Activated T-helper 17 cell treated with anti-CD3 and anti-CD28 coated beads, Interleukin-2, amount 50 U/mL, for 72 hours (primary cell): ENCODE measurements at regions not wholly inside any gene's neighbourhood (a gene's known extent, or its start where the extent isn't known, plus 50 kb on each side); places are given as distances from the start of the nearest gene placed in this dataset.

Source experiments
- ATAC-seq: fragments of 150-1000 bp; cut with Tn5 transposase; replicated peaks from 2 replicates; pipeline ENCODE4 v1.10.0; 2021; ENCODE audit warnings: mild to moderate bottlenecking, moderate library complexity
- H3K27ac Mint-ChIP-seq: one replicate; pipeline ENCODE4 v1.8.0; 2022; ENCODE audit warnings: mixed read lengths
- H3K27me3 Mint-ChIP-seq: one replicate; pipeline ENCODE4 v1.8.0; 2022; ENCODE audit warnings: mixed read lengths
- H3K36me3 Mint-ChIP-seq: one replicate; pipeline ENCODE4 v1.8.0; 2022; ENCODE audit warnings: low read depth, mild to moderate bottlenecking, mixed read lengths
- H3K4me1 Mint-ChIP-seq: one replicate; pipeline ENCODE4 v1.8.0; 2022; ENCODE audit warnings: mixed read lengths
- H3K4me3 Mint-ChIP-seq: one replicate; pipeline ENCODE4 v1.8.0; 2022; ENCODE audit warnings: mild to moderate bottlenecking, mixed read lengths
- H3K9me3 Mint-ChIP-seq: one replicate; pipeline ENCODE4 v1.8.0; 2022; ENCODE audit warnings: mixed read lengths

DNA sequence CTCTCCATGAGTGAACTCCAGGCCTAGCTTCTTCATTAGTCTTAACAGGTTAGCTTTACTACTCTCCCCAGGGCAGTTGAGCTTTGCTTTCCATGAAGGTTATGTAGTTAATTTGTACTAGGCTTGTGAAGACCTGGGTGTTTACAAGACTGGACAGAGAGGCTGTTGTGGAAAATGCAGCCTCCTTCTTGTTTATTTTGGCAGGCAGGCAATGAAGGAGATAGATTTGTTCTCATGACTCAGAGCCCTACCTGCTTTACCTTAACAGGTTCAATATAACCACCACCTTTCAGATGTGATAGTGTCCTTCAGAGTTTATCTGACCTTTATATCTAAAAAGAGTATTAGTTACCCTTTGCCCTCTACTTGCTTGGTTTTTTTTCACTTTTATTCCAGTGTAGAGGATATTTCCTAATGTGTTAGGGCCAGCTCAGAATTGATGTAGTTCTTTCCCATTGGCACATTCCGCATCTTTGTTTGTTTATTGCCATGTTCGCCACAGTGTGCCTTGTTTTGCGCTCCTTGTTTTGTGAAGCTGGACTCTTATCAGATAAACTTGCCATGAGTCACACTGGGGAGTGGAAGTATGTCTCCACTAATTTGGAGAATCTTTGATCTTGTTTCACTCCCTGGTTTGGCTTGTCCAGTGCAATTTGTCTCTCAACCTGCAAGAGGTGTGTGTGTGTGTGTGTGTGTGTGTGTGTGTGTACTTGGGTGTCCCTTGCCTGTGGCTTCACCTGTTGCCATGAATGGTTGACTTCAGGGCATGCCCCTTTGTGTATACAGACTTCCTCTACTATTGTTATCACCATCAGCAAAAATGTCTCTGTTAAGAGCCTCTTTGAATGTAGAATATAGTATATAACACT is 87.4 kb upstream of the MACF1 start:
- no peak for ATAC-seq
- no peak overlapping the region for H3K27ac Mint-ChIP-seq
- no peaks in the 10 kb centered on the region for H3K9me3 Mint-ChIP-seq
- H3K27me3 Mint-ChIP-seq, result no peaks in the 10 kb centered on the region
- H3K4me3 Mint-ChIP-seq, result no peak overlapping the region
- H3K36me3 Mint-ChIP-seq, result no peaks in the 10 kb centered on the region
- peaks cover 5% of the 10 kb centered on the region for H3K4me1 Mint-ChIP-seq

DNA sequence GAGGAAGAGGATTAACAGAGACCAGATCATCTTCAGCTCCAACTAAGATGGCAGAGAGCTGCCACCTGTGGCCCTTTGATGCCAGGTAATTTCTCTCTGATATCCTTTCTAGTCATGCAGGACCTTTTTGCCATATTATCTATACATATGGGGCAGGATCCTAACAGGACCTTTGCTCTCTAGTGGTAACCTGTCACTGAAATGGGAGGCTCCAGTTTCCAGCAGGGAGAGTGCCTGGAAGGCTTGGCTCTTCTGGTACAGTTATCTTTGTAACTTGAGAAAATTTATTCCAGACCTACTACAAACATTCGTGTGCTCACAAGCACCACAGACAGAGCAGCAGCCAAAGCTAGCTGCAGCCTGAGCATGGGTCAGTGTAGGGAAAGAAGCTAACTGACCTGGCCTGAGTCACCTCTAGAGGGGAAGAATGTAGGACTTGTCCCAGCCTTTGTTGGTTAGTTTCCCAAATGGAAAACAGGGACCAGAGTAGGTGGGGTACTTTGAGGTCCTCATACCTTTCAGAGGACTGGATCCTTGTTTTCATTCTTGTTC is 86.5 kb upstream of the MACF1 start:
- Mint-ChIP-seq H3K9me3 (no peaks in the 10 kb centered on the region), H3K4me1 (peaks cover 5% of the 10 kb centered on the region), H3K27me3 (no peaks in the 10 kb centered on the region), H3K4me3 (no peak overlapping the region), H3K36me3 (no peaks in the 10 kb centered on the region), H3K27ac (no peak overlapping the region)
- no peak for ATAC-seq

DNA sequence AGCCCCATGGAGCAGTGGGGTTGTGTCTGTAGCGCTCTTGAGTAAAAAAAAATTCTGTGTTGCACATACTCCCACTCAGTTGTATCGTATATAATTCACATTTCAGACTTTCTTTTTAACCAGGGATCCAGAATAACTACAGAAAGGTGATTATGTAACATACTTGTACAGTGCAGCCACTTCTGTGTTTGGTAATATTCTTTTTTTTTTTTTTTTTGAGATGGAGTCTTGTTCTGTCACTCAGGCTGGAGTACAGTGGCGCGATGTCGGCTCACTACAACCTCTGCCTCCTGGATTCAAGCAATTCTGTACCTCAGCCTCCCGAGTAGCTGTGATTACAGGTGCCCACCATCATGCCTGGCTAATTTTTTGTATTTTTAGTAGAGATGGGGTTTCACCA is 82.4 kb upstream of the MACF1 start:
- no peaks in the 10 kb centered on the region for H3K27me3 Mint-ChIP-seq
- H3K4me1 Mint-ChIP-seq, result peaks cover 4% of the 10 kb centered on the region
- no peak for ATAC-seq
- no peaks in the 10 kb centered on the region for H3K9me3 Mint-ChIP-seq
- H3K27ac Mint-ChIP-seq, result no peak overlapping the region
- peaks cover 13% of the 10 kb centered on the region for H3K36me3 Mint-ChIP-seq
- H3K4me3 Mint-ChIP-seq, result no peak overlapping the region

DNA sequence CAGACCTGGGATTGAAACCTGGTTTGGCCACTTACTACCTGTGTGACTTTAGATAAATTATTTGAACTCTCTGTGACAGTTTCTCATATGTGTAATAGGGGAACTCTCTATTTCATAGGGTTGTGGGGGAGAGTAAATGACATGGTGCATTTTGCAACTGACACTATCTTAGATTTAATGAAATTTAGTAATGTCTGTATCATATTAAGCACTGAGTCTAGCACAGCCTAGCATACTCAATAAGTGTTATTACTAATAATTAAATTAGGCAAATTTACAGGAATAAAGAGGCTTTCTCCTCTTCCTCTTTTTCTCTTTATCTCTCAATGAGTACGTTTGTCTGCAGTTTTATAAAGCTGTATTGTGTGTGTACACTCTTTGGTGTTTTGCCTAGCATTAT is 80.2 kb upstream of the MACF1 start:
- H3K27ac Mint-ChIP-seq, result no peak overlapping the region

DNA sequence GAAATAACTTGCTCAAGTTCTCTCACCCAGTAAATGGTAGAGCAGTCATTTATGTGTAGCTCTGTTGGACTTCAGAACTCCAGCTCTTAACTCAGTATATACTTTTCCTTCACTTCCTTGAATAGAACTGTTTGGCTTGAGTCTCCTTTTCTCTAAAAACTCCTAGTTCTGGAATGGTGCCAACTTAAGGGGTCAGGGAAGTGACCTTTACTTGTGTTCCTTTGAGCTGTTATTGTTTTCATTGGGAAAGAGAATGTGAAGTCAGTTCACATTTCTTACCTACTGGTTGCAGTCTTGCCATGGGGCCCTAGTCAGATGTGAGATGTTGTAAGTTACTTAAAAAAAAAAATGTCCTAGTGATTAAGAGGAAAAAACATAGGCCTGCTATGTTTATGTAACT is 77.0 kb upstream of the MACF1 start:
- Mint-ChIP-seq H3K27me3 (no peaks in the 10 kb centered on the region), H3K27ac (no peak overlapping the region), H3K4me1 (no peaks in the 10 kb centered on the region), H3K4me3 (no peak overlapping the region), H3K9me3 (no peaks in the 10 kb centered on the region), H3K36me3 (peaks cover 13% of the 10 kb centered on the region)
- no peak for ATAC-seq

More for the DNA sequence above, 80.2 kb upstream of the MACF1 start:
- Mint-ChIP-seq H3K27me3 (no peaks in the 10 kb centered on the region), H3K36me3 (peaks cover 13% of the 10 kb centered on the region), H3K4me3 (no peak overlapping the region), H3K9me3 (no peaks in the 10 kb centered on the region), H3K4me1 (no peaks in the 10 kb centered on the region)
- no peak for ATAC-seq

DNA sequence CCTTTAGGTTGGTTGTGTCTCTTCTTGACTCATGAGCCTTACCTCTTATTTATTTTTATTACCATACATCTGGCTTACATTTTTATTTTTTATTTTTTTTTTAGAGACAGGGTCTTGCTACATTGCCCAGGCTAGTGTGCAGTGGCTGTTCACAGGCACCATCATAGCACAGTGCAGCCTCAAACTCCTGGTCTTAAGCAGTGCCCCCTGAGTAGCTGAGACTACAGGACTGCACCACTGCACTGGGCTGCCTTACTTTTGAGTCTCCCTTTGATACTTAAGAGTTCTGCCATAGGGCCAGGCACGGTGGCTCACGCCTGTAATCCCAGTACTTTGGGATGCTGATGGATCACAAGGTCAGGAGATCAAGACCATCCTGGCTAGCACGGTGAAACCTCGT is 76.4 kb upstream of the MACF1 start:
- Mint-ChIP-seq H3K9me3 (no peaks in the 10 kb centered on the region), H3K4me1 (no peaks in the 10 kb centered on the region), H3K36me3 (peaks cover 13% of the 10 kb centered on the region)

DNA sequence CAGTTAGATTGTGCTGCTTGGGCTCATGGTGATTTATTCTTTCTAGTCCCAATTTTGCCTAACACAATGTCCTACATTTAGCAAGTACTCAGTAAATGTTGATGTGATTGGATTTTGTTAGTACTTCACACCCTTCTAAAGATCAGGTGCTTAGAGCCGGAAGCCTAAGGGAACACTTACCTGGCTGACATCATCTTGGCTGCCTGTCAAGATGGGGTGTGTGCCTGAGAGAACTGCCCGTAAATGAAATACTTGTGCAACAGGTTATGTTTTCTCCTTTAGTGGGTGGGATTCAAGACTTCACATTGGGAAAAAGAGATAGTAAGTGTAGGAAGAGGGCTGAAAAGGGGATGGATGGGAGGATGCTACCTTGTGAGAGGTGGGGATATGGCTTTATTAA is 75.5 kb upstream of the MACF1 start:
- Mint-ChIP-seq H3K27ac (no peak overlapping the region), H3K4me3 (no peak overlapping the region), H3K9me3 (no peaks in the 10 kb centered on the region), H3K4me1 (no peaks in the 10 kb centered on the region), H3K27me3 (no peaks in the 10 kb centered on the region), H3K36me3 (peaks cover 12% of the 10 kb centered on the region)
- no peak for ATAC-seq

More for the DNA sequence above, 76.4 kb upstream of the MACF1 start:
- Mint-ChIP-seq H3K27me3 (no peaks in the 10 kb centered on the region), H3K4me3 (no peak overlapping the region), H3K27ac (no peak overlapping the region)
- no peak for ATAC-seq

DNA sequence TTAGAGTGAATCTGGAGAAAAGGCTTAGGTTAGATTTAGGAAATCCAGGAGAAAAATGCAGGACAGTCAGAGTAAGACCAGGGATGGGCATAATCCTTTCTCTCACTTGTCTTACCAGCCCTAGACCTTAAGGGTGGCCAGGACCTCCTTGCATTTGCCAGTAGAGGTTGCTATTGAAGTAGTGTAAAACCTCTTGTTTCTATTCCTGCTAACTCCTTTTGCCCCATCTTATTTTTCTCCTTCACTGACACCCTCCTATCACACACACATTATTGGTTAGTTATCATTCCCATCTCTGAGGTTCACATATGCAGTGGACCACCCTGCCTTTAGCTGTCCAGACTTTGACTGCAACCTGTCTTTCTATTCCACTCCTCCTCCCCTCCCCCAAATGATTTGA is 75.0 kb upstream of the MACF1 start:
- ATAC-seq, result no peak
- H3K4me1 Mint-ChIP-seq, result no peaks in the 10 kb centered on the region
- no peak overlapping the region for H3K4me3 Mint-ChIP-seq
- no peaks in the 10 kb centered on the region for H3K9me3 Mint-ChIP-seq
- H3K27me3 Mint-ChIP-seq, result no peaks in the 10 kb centered on the region
- H3K27ac Mint-ChIP-seq, result no peak overlapping the region
- H3K36me3 Mint-ChIP-seq, result peaks cover 8% of the 10 kb centered on the region

DNA sequence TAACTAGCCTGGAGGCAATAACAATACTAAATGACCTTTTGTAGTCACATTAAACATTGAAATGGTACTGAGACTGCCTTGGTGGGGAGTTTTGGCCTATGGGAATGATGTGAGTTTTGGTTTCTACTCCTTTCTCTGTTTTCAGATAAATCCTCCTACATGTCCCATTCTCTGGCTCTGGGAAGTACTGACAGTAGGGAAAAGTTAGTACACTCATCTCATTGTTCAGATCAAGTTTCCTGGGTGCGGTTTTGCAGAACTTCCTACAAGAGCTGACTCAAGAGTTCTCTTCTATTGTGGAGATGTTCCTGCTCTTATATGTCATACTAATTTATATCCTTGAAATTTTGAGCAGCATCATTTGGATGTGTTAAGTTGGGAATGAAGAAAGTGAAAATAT is 74.2 kb upstream of the MACF1 start:
- Mint-ChIP-seq H3K4me1 (no peaks in the 10 kb centered on the region), H3K4me3 (no peak overlapping the region), H3K27me3 (no peaks in the 10 kb centered on the region), H3K36me3 (peaks cover 1% of the 10 kb centered on the region), H3K27ac (no peak overlapping the region), H3K9me3 (no peaks in the 10 kb centered on the region)
- ATAC-seq, result peak; percentile 21

DNA sequence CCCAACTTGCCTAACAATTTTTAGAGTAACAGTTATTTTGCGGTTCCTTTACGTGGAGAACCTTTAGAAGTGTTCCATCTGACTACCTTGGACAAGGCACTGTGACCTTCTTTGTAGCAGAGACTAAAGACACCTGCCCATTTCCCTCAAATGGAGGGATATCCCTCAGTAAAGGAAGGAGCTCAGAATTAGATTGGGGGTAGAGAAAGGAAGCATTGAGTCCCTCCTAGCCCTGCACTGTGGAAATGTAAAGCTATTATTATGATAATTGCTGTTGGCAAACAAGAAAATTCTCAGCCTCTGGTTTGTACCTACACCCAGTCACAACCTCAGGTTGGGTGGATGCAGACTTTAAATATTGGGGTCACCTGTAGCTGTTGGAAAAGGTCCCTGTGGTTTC is 72.6 kb upstream of the MACF1 start:
- Mint-ChIP-seq H3K27ac (no peak overlapping the region), H3K9me3 (no peaks in the 10 kb centered on the region), H3K4me3 (no peak overlapping the region), H3K36me3 (no peaks in the 10 kb centered on the region), H3K4me1 (no peaks in the 10 kb centered on the region), H3K27me3 (no peaks in the 10 kb centered on the region)
- ATAC-seq, result no peak

DNA sequence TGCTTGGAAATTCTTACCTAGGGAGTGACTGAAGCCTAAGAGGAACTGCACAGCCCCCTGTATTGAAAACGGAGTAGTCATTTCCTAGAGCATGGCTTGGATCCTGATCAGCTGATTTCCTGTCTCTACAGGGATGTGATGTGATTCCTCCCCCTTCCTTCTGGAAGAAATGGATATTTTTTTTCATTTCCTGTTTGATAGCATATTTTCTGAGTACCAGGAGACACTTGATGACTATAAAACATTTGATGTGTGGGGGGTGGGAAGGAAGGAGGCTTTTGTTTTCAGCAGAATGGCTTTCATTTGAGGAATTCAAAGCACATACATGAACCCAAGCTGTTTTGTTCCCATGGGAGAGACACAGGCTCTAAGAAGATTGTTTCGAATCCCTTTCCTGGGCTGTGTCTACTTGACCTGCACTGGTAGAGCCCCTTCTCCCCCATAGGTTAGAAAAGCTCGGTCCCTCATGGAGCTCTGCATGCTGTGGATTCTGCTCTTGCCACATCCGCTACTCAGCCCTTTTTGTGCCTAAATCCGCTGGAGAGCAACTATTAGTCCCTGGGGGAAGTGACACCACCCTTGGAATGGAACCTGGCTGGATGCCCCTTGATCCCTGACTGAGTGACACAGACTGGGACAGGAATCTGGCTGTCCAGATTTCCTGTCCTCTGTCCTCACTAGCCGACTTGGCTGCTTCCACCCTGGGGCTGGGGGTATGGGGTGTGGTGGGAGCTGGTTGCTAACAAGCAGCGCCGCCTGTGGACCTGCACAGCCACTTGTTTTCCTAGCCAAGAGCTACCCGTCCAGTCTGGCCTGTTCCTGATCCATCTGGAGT is 71.8 kb upstream of the MACF1 start:
- Mint-ChIP-seq H3K27me3 (no peaks in the 10 kb centered on the region), H3K36me3 (no peaks in the 10 kb centered on the region), H3K9me3 (no peaks in the 10 kb centered on the region), H3K27ac (no peak overlapping the region), H3K4me3 (no peak overlapping the region), H3K4me1 (no peaks in the 10 kb centered on the region)
- no peak for ATAC-seq

DNA sequence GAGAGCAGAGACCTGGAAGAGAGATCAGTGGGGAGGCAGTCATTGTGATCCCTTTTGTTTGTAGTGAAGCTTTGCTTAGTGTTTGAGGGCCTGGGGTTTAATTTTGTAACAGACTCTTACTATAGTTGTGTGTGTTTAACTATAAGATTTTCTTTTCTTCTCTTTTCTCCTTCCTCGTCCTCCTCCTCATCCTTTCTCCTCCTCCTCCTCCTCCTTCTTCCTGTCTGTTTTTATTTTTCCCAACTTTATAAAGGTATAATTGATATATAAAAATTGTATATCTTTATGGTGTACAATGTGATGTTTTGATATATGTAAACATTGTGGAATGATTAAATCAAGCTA is 71.2 kb upstream of the MACF1 start:
- Mint-ChIP-seq H3K4me1 (no peaks in the 10 kb centered on the region), H3K4me3 (no peak overlapping the region), H3K36me3 (no peaks in the 10 kb centered on the region), H3K9me3 (no peaks in the 10 kb centered on the region), H3K27me3 (no peaks in the 10 kb centered on the region), H3K27ac (no peak overlapping the region)
- no peak for ATAC-seq

DNA sequence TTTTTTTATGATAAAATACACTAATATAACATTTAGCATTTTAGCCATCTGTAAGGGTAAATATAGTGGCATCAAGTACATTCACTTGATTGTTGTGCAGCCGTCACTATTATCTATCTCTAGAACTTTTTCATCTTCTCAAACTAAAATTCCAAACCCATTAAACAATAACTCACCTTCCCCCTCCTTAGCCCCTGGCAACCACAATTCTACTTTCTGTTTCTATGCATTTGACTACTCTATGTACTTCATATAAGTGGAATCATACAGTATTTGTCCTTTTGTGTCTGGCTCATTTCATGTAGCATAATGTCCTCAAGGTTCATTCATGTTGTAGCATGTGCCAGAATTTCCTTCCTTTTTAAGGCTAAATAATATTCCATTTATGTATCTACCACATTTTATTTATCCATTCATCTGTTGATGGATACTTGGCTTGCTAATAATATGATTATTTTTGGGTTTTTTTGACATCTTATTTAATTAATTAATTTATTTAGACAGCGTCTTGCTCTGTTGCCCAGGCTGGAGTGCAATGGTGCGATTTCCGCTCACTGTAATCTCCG is 69.6 kb upstream of the MACF1 start:
- no peaks in the 10 kb centered on the region for H3K27me3 Mint-ChIP-seq
- no peak overlapping the region for H3K4me3 Mint-ChIP-seq
- H3K4me1 Mint-ChIP-seq, result no peaks in the 10 kb centered on the region
- H3K27ac Mint-ChIP-seq, result no peak overlapping the region
- ATAC-seq, result no peak
- no peaks in the 10 kb centered on the region for H3K36me3 Mint-ChIP-seq
- H3K9me3 Mint-ChIP-seq, result no peaks in the 10 kb centered on the region

DNA sequence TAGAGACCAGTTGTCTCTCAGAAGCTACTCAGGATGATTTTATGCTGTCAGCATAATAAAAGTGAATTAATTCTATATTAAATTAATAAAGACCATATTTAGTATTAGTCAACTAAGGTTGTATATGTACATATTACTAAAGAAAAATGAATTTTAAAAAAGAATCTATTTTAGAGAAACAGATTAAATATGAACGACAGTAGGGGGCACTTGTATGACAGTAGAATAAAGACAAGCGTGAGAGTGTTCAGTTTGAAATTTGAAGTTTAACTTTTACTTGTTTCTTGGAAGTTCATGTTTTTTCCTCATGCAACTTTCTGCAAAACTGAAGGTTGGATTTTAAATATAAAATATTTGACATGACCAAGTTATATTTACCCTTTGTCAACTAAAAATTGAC is 67.9 kb upstream of the MACF1 start:
- H3K4me1 Mint-ChIP-seq, result no peaks in the 10 kb centered on the region
- no peak overlapping the region for H3K27ac Mint-ChIP-seq
- H3K36me3 Mint-ChIP-seq, result no peaks in the 10 kb centered on the region

More for the DNA sequence above, 67.9 kb upstream of the MACF1 start:
- H3K9me3 Mint-ChIP-seq, result no peaks in the 10 kb centered on the region
- no peak overlapping the region for H3K4me3 Mint-ChIP-seq
- ATAC-seq, result no peak
- no peaks in the 10 kb centered on the region for H3K27me3 Mint-ChIP-seq
